ENCODE measurements at regions not wholly inside any gene's neighbourhood (a gene's known extent, or its start where the extent isn't known, plus 50 kb on each side); places are given as distances from the start of the nearest gene placed in this dataset.

- TF ChIP-seq EGR1 (IDR thresholded peaks at IDR 0.05; ENCODE audit: low read depth) (no peak), POLR2A (IDR thresholded peaks at IDR 0.05; ENCODE audit: borderline replicate concordance, extremely low read depth, insufficient read depth, insufficient read length) (no peak), ZBTB33 (IDR thresholded peaks at IDR 0.05; ENCODE audit: extremely low read depth, insufficient replicate concordance, low read length) (no peak), CTCF (IDR thresholded peaks at IDR 0.05 in 2 of 3, conservative IDR thresholded peaks at IDR 0.05 in 1 of 3; ENCODE audit: borderline replicate concordance in 1 of 3, insufficient read depth in 1 of 3, low read depth in 2 of 3, low read length in 2 of 3) (no peak)
Observed at GRCh38 chr13:38483623-38484022, 134.0 kb downstream of the UFM1 start.

All from HCT116 (cell line).